ENCODE measurements at regions not wholly inside any gene's neighbourhood (a gene's known extent, or its start where the extent isn't known, plus 50 kb on each side); places are given as distances from the start of the nearest gene placed in this dataset.
"Not testable (repeated sequence)": the region's sequence is repeated elsewhere in the genome, so short reads cannot be mapped to it uniquely, and the experiment has no call there.

- Histone ChIP-seq H3K27me3 (no peaks in the 10 kb centered on the region), H3K36me3 (no peaks in the 10 kb centered on the region), H3K4me1 (no peaks in the 10 kb centered on the region), H3K27ac (no peak overlapping the region), H3K4me3 (no peak overlapping the region), H3K9me3 (no peaks in the 10 kb centered on the region)
- DNase-seq, result no peak
- WGBS, 2 donors, result 88 to 89% methylated on average over 2 of the region's 2 CpGs
- TF ChIP-seq EP300 (IDR thresholded peaks at IDR 0.05) (no peak), POLR2AphosphoS5 (IDR thresholded peaks at IDR 0.05) (no peak), CTCF (IDR thresholded peaks at IDR 0.05) (no peak), POLR2A (IDR thresholded peaks at IDR 0.05) (no peak)
- intact Hi-C loops (cut with DNase I), result no loop called here
Observed at GRCh38 chr2:144912206-144912605, 392.3 kb upstream of the ZEB2 start.

GRCh38 chr2:144905956-144906355 is 386.0 kb upstream of the ZEB2 start:
- intact Hi-C loops (cut with DNase I), result no loop called here
- Histone ChIP-seq H3K4me3 (no peak overlapping the region), H3K27ac (no peak overlapping the region), H3K27me3 (no peaks in the 10 kb centered on the region), H3K4me1 (no peaks in the 10 kb centered on the region), H3K9me3 (no peaks in the 10 kb centered on the region), H3K36me3 (no peaks in the 10 kb centered on the region)
- TF ChIP-seq POLR2A (IDR thresholded peaks at IDR 0.05), result no peak
- TF ChIP-seq POLR2AphosphoS5 (IDR thresholded peaks at IDR 0.05), result no peak
- WGBS, 2 donors, result 64 to 84% methylated on average over 2 of the region's 2 CpGs
- DNase-seq, result no peak

- Histone ChIP-seq H3K9me3 (no peaks in the 10 kb centered on the region), H3K27me3 (no peaks in the 10 kb centered on the region), H3K27ac (no peak overlapping the region), H3K36me3 (no peaks in the 10 kb centered on the region), H3K4me3 (no peak overlapping the region), H3K4me1 (no peaks in the 10 kb centered on the region)
- DNase-seq, result no peak
- intact Hi-C loops (cut with DNase I), result no loop called here
- 84 to 93% methylated on average over 3 of the region's 3 CpGs for WGBS, 2 donors
- no peak for TF ChIP-seq EP300 (IDR thresholded peaks at IDR 0.05)
- no peak for TF ChIP-seq POLR2A (IDR thresholded peaks at IDR 0.05)
- no peak for TF ChIP-seq CTCF (IDR thresholded peaks at IDR 0.05)
- no peak for TF ChIP-seq POLR2AphosphoS5 (IDR thresholded peaks at IDR 0.05)
Observed at GRCh38 chr2:144904612-144905011, 384.7 kb upstream of the ZEB2 start.

- H3K27ac ChIP-seq; intact Hi-C loops (cut with DNase I); H3K36me3 ChIP-seq; DNase-seq; H3K4me1 ChIP-seq; H3K4me3 ChIP-seq; H3K9me3 ChIP-seq; H3K27me3 ChIP-seq: not testable (repeated sequence)
- 75 to 86% methylated on average over 17 of the region's 19 CpGs for WGBS, 2 donors
Observed at GRCh38 chr2:144903045-144903444, 383.1 kb upstream of the ZEB2 start.

- 58 to 62% methylated on average over 3 of the region's 4 CpGs for WGBS, 2 donors
Observed at GRCh38 chr2:144901386-144901785, 381.5 kb upstream of the ZEB2 start.

GRCh38 chr2:144896341-144896740 is 376.4 kb upstream of the ZEB2 start:
- intact Hi-C loops (cut with DNase I), result no loop called here
- no peaks in the 10 kb centered on the region for H3K27me3 ChIP-seq
- no peak for DNase-seq
- no peaks in the 10 kb centered on the region for H3K4me1 ChIP-seq
- TF ChIP-seq CTCF (IDR thresholded peaks at IDR 0.05) (no peak), EP300 (IDR thresholded peaks at IDR 0.05) (no peak), POLR2A (IDR thresholded peaks at IDR 0.05) (no peak), POLR2AphosphoS5 (IDR thresholded peaks at IDR 0.05) (no peak)
- 57 to 74% methylated on average over 1 of the region's 1 CpG for WGBS, 2 donors
- no peaks in the 10 kb centered on the region for H3K36me3 ChIP-seq
- H3K4me3 ChIP-seq, result no peak overlapping the region
- H3K27ac ChIP-seq, result no peak overlapping the region
- no peaks in the 10 kb centered on the region for H3K9me3 ChIP-seq

More at GRCh38 chr2:144901386-144901785, 381.5 kb upstream of the ZEB2 start:
- H3K27me3 ChIP-seq; H3K4me1 ChIP-seq; H3K27ac ChIP-seq; H3K4me3 ChIP-seq; H3K9me3 ChIP-seq; H3K36me3 ChIP-seq; DNase-seq; intact Hi-C loops (cut with DNase I): not testable (repeated sequence)

Measured in sigmoid colon (tissue), 6 donors.